SK-N-SH (cell line): ENCODE measurements at regions not wholly inside any gene's neighbourhood (a gene's known extent, or its start where the extent isn't known, plus 50 kb on each side); places are given as distances from the start of the nearest gene placed in this dataset.
A peak's percentile ranks its signal among the peaks of the same experiment; 100 is the strongest.

ENCODE experiments used
- CTCF ChIA-PET: fragments of 300-600, 350-600 bp; formaldehyde crosslinking; extraction: SDS; loops from one replicate; lab custom pipeline; 2021; lab: Yijun Ruan, JAX
- POLR2A ChIA-PET: fragments of 350-600 bp; sonication (Branson Sonifier 250); formaldehyde crosslinking; extraction: SDS; loops from one replicate; lab custom pipeline; 2020; ENCODE audit warnings: antibody characterized with exemption, inconsistent platforms; lab: Yijun Ruan, JAX
- DNase-seq: peaks from one replicate; pipeline ENCODE4 v3.0.0; 2012
- H2AFZ ChIP-seq: fragments of 200-600 bp; sonication (generic); 2 replicates; pipeline ENCODE4 v1.8.1; 2016; ENCODE audit warnings: antibody characterized with exemption, mild to moderate bottlenecking, low read depth
- H3F3A ChIP-seq: fragments of 200-600 bp; sonication (generic); replicated peaks from 2 replicates; pipeline ENCODE3; 2016; ENCODE audit warnings: antibody characterized with exemption, mild to moderate bottlenecking; ENCODE audit not compliant: insufficient read depth
- H3K27ac ChIP-seq, 2 experiments: fragments of 200-500 bp in 1 of 2; fragments of 200-600 bp in 1 of 2; sonication (Bioruptor generic) in 1 of 2; sonication (generic), shearing (Covaris generic) in 1 of 2; 2 replicates each; pipeline versions ENCODE4 v1.5.1 to v1.6.1; 2014 to 2016; ENCODE audit warnings: low read depth in 2 of 2, inconsistent platforms in 1 of 2, low read length in 1 of 2, mild to moderate bottlenecking in 1 of 2, mixed read lengths in 1 of 2
- H3K27me3 ChIP-seq: fragments of 200-600 bp; sonication (generic), shearing (Covaris generic); 2 replicates; pipeline ENCODE4 v1.6.1; 2016; ENCODE audit warnings: mixed run types; ENCODE audit not compliant: insufficient read depth
- H3K36me3 ChIP-seq, 2 experiments: fragments of 200-500 bp in 1 of 2; fragments of 200-600 bp in 1 of 2; sonication (Bioruptor generic) in 1 of 2; sonication (generic) in 1 of 2; replicated peaks in 1 of 2; 2 replicates each; pipeline versions ENCODE3 to v1.5.1; 2014 to 2016; ENCODE audit warnings: low read length in 1 of 2, mild to moderate bottlenecking in 1 of 2; ENCODE audit not compliant: insufficient read depth in 2 of 2, control insufficient read depth in 1 of 2
- H3K4me1 ChIP-seq, 2 experiments: fragments of 200-500 bp in 1 of 2; fragments of 200-600 bp in 1 of 2; sonication (Bioruptor generic) in 1 of 2; sonication (generic), shearing (Covaris generic) in 1 of 2; 2 replicates each; pipeline versions ENCODE4 v1.5.1 to v1.6.1; 2014 to 2016; ENCODE audit warnings: low read depth in 1 of 2, low read length in 1 of 2, mixed run types in 1 of 2; ENCODE audit not compliant: insufficient read depth in 2 of 2, control insufficient read depth in 1 of 2
- H3K4me2 ChIP-seq: fragments of 200-600 bp; sonication (generic), shearing (Covaris generic); 2 replicates; pipeline ENCODE4 v1.6.1; 2017; ENCODE audit warnings: mixed run types
- H3K4me3 ChIP-seq, 2 experiments: fragments of 200-500 bp in 1 of 2; fragments of 200-600 bp in 1 of 2; sonication (Bioruptor generic) in 1 of 2; sonication (generic), shearing (Covaris generic) in 1 of 2; 2 replicates each; pipeline versions ENCODE4 v1.5.1 to v1.8.1; 2014 to 2016; ENCODE audit warnings: low read depth in 2 of 2, inconsistent platforms in 1 of 2, low read length in 1 of 2, mild to moderate bottlenecking in 1 of 2, mixed read lengths in 1 of 2, moderate library complexity in 1 of 2
- H3K79me2 ChIP-seq: fragments of 200-600 bp; sonication (generic); 2 replicates; pipeline ENCODE4 v1.8.1; 2017; ENCODE audit warnings: mild to moderate bottlenecking; ENCODE audit not compliant: insufficient read depth
- H3K9ac ChIP-seq: fragments of 200-600 bp; sonication (generic); 2 replicates; pipeline ENCODE4 v1.6.1; 2017; ENCODE audit warnings: mixed run types
- H3K9me2 ChIP-seq: fragments of 200-600 bp; sonication (generic); 2 replicates; pipeline ENCODE4 v1.6.1; 2017; ENCODE audit warnings: mixed run types
- H3K9me3 ChIP-seq: fragments of 200-600 bp; sonication (generic); 2 replicates; pipeline ENCODE4 v1.6.1; 2017; ENCODE audit warnings: mixed run types, mild to moderate bottlenecking, moderate library complexity
- H4K20me1 ChIP-seq: fragments of 200-600 bp; sonication (generic); 2 replicates; pipeline ENCODE4 v1.6.1; 2017; ENCODE audit warnings: mild to moderate bottlenecking, mixed run types; ENCODE audit not compliant: insufficient read depth
- CHD2 ChIP-seq: fragments of 150-350 bp; IDR thresholded peaks from 2 replicates; pipeline ENCODE4 v1.6.1; 2018; ENCODE audit warnings: low read length; ENCODE audit not compliant: partially characterized antibody
- CTCF ChIP-seq: fragments of 200-600 bp; sonication (generic); IDR thresholded peaks from 2 replicates; pipeline ENCODE4 v1.6.1; 2017; ENCODE audit warnings: antibody characterized with exemption, mild to moderate bottlenecking, moderate library complexity
- ELF1 ChIP-seq: IDR thresholded peaks from 2 replicates; pipeline ENCODE4 v1.4.0; 2012
- EP300 ChIP-seq, 2 experiments: IDR thresholded peaks; 2 replicates each; pipeline versions ENCODE4 v1.4.0 to v1.6.1; 2012; ENCODE audit warnings: borderline replicate concordance in 1 of 2, low read depth in 1 of 2, low read length in 1 of 2
- EZH2phosphoT487 ChIP-seq: fragments of 200-600 bp; sonication (generic); IDR thresholded peaks from 2 replicates; pipeline ENCODE4 v1.6.1; 2017; ENCODE audit warnings: low read depth, mixed run types, mild to moderate bottlenecking, antibody characterized with exemption, moderate library complexity, borderline replicate concordance
- FOSL2 ChIP-seq: IDR thresholded peaks from 2 replicates; pipeline ENCODE4 v1.4.0; 2012; ENCODE audit warnings: low read depth, mild to moderate bottlenecking, moderate library complexity, borderline replicate concordance
- FOXJ3 ChIP-seq: sonication (generic); formaldehyde crosslinking; IDR thresholded peaks from 2 replicates; pipeline ENCODE4 v1.5.1; 2020; ENCODE audit warnings: mild to moderate bottlenecking, missing genetic modification reagents
- FOXM1 ChIP-seq: IDR thresholded peaks from 2 replicates; pipeline ENCODE4 v1.4.0; 2012; ENCODE audit warnings: low read depth, mild to moderate bottlenecking
- IRF3 ChIP-seq: fragments of 150-350 bp; IDR thresholded peaks from 2 replicates; pipeline ENCODE4 v1.6.1; 2016; ENCODE audit warnings: mild to moderate bottlenecking, low read depth, low read length
- JUND ChIP-seq: IDR thresholded peaks from 2 replicates; pipeline ENCODE4 v1.4.0; 2012
- MEF2A ChIP-seq: IDR thresholded peaks from 2 replicates; pipeline ENCODE4 v1.4.0; 2012; ENCODE audit warnings: low read depth, borderline replicate concordance
- NFIC ChIP-seq: IDR thresholded peaks from 2 replicates; pipeline ENCODE4 v1.4.0; 2012; ENCODE audit warnings: borderline replicate concordance
- NRF1 ChIP-seq: IDR thresholded peaks from 2 replicates; pipeline ENCODE4 v1.6.1; 2012; ENCODE audit warnings: low read depth, mild to moderate bottlenecking, low read length
- POLR2AphosphoS5 ChIP-seq: IDR thresholded peaks from 2 replicates; pipeline ENCODE4 v1.6.1; 2012; ENCODE audit warnings: low read depth, low read length
- RAD21 ChIP-seq: IDR thresholded peaks from 2 replicates; pipeline ENCODE4 v1.6.1; 2012; ENCODE audit warnings: mild to moderate bottlenecking, low read length
- RCOR1 ChIP-seq: fragments of 150-350 bp; IDR thresholded peaks from 2 replicates; pipeline ENCODE4 v1.6.1; 2017; ENCODE audit warnings: antibody characterized with exemption, low read length
- RFX5 ChIP-seq: IDR thresholded peaks from 2 replicates; pipeline ENCODE4 v1.6.1; 2012; ENCODE audit warnings: mild to moderate bottlenecking, improper control_type of control experiment, low read length
- RXRA ChIP-seq: IDR thresholded peaks from 2 replicates; pipeline ENCODE4 v1.4.0; 2012; ENCODE audit warnings: low read depth, mild to moderate bottlenecking, borderline replicate concordance
- SIN3A ChIP-seq: IDR thresholded peaks from 2 replicates; pipeline ENCODE4 v1.6.1; 2012; ENCODE audit warnings: low read depth, mild to moderate bottlenecking, low read length, moderate library complexity, borderline replicate concordance
- SMC3 ChIP-seq: IDR thresholded peaks from 2 replicates; pipeline ENCODE4 v1.6.1; 2012; ENCODE audit warnings: low read depth, low read length, improper control_type of control experiment
- TAF1 ChIP-seq: IDR thresholded peaks from 2 replicates; pipeline ENCODE4 v1.6.1; 2012; ENCODE audit warnings: low read depth, mild to moderate bottlenecking, low read length, moderate library complexity, borderline replicate concordance
- TEAD4 ChIP-seq: IDR thresholded peaks from 2 replicates; pipeline ENCODE4 v1.4.0; 2012; ENCODE audit warnings: mild to moderate bottlenecking, borderline replicate concordance; ENCODE audit not compliant: insufficient read depth
- USF1 ChIP-seq: IDR thresholded peaks from 2 replicates; pipeline ENCODE4 v1.4.0; 2012; ENCODE audit warnings: low read depth, borderline replicate concordance
- YY1 ChIP-seq: IDR thresholded peaks from 2 replicates; pipeline ENCODE4 v1.4.0; 2012; ENCODE audit warnings: low read depth, mild to moderate bottlenecking
- ZBTB33 ChIP-seq: IDR thresholded peaks from 2 replicates; pipeline ENCODE4 v1.4.0; 2012; ENCODE audit warnings: low read depth, borderline replicate concordance
- WGBS: methylation state at CpG from one replicate; pipeline ENCODE4 v1.1.6; 2017; ENCODE audit warnings: low lambda C conversion rate; 5-methylcytosine and 5-hydroxymethylcytosine counted together
- TF ChIP-seq, protein P1 (sequence below): IDR thresholded peaks from 2 replicates; pipeline ENCODE4 v1.4.0; 2012; ENCODE audit warnings: low read depth

DNA sequence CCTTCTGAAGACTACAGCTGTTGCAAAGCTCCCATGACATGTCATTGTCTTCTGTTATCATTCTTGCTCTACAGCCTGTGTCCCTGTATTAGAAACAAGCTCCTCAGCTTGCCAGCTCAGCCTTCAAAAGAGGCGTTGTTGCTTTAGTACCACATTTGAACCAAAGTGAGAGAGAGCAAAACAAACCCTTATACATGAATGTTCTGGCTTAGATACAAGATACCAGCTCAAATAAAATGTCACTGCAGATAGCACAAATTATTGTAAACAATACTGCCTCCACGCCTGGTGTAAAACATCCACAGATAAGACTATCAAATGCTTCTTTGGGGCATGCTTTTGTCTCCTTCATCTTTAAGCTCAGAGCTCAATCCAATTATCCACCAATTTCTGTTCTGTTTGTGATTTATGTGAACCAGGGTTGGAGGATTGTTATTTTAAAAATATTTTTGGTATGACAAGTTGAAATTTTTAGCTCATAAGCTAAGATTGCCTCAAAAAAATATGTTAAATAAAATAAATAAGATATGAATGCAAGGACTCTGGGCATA is 403.6 kb upstream of the CDIN1 start:
- Histone ChIP-seq H3K9ac (no peak overlapping the region), H2AFZ (no peak overlapping the region), H3K4me1 (peaks cover 0 to 8% of the 10 kb centered on the region in 2 experiments; a peak in 1 of 4 replicates), H3F3A (no peaks in the 10 kb centered on the region), H3K4me2 (no peak overlapping the region), H3K79me2 (no peaks in the 10 kb centered on the region), H4K20me1 (no peaks in the 10 kb centered on the region), H3K4me3 (no peak overlapping the region), H3K27me3 (no peaks in the 10 kb centered on the region), H3K9me2 (no peaks in the 10 kb centered on the region), H3K36me3 (no peaks in the 10 kb centered on the region), H3K27ac (no peak overlapping the region), H3K9me3 (no peaks in the 10 kb centered on the region)
- DNase-seq = peak; percentile 4
- CTCF ChIA-PET = interaction anchor here (0.6 to 0.7 kb wide), 2 partner anchors 17 to 83 kb away, joined by 3 read pairs; no protein-coding TSS in a partner anchor
- POLR2A ChIA-PET = no interaction called here
- 50% methylated on average over 2 of the region's 2 CpGs for whole genome bisulfite sequencing
- TF ChIP-seq ZBTB33 (no peak), SIN3A (no peak), JUND (no peak), MEF2A (no peak), RAD21 (peak; percentile 10; the same call in 1 of the 2 replicates), EP300 (IDR thresholded peaks at IDR 0.05; ENCODE audit: borderline replicate concordance in 1 of 2, low read depth in 1 of 2, low read length in 1 of 2) (peak in 1 of 2 experiments; percentile 58; a peak in 1 of 4 replicates), FOXJ3 (CRISPR knock-in tag) (0 out of 2 replicates have a peak, but pooled peaks have one; percentile 48), USF1 (no peak), ELF1 (no peak), NFIC (no peak), CHD2 (no peak), TEAD4 (no peak), TAF1 (no peak), RXRA (no peak), FOXM1 (no peak), FOSL2 (no peak), EZH2phosphoT487 (no peak), RFX5 (no peak), IRF3 (no peak), RCOR1 (peak; percentile 86), CTCF (no peak), SMC3 (no peak), POLR2AphosphoS5 (no peak), YY1 (no peak), NRF1 (no peak)
- TF ChIP-seq, protein P1, sequence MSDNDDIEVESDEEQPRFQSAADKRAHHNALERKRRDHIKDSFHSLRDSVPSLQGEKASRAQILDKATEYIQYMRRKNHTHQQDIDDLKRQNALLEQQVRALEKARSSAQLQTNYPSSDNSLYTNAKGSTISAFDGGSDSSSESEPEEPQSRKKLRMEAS = no peak
